ENCODE measurements at regions not wholly inside any gene's neighbourhood (a gene's known extent, or its start where the extent isn't known, plus 50 kb on each side); places are given as distances from the start of the nearest gene placed in this dataset.

- no peak for DNase-seq (ENCODE audit: low spot score)
Observed at GRCh38 chr16:35510701-35511100, 2051.3 kb downstream of the TP53TG3F start.

- DNase-seq (ENCODE audit: low spot score): no peak
Observed at GRCh38 chr16:35516551-35516950, 2057.1 kb downstream of the TP53TG3F start.

GRCh38 chr16:35516971-35517370 lies 2057.6 kb downstream of the TP53TG3F start:
- DNase-seq (ENCODE audit: low spot score): no peak

- no peak for DNase-seq (ENCODE audit: low spot score)
Observed at GRCh38 chr16:35523991-35524390, 2064.6 kb downstream of the TP53TG3F start.

GRCh38 chr16:35525979-35526590 lies 2066.7 kb downstream of the TP53TG3F start:
- DNase-seq (ENCODE audit: low spot score): no peak

- DNase-seq (ENCODE audit: low spot score): no peak
Observed at GRCh38 chr16:35532576-35532975, 2073.2 kb downstream of the TP53TG3F start.

- DNase-seq (ENCODE audit: low spot score): no peak
Observed at GRCh38 chr16:35533683-35534082, 2074.3 kb downstream of the TP53TG3F start.

GRCh38 chr16:35543486-35543885 lies 2084.1 kb downstream of the TP53TG3F start:
- no peak for DNase-seq (ENCODE audit: low spot score)

GRCh38 chr16:35552763-35553162 lies 2093.4 kb downstream of the TP53TG3F start:
- no peak for DNase-seq (ENCODE audit: low spot score)

GRCh38 chr16:35557731-35558130 lies 2098.3 kb downstream of the TP53TG3F start:
- DNase-seq (ENCODE audit: low spot score): no peak

- no peak for DNase-seq (ENCODE audit: low spot score)
Observed at GRCh38 chr16:35559911-35560636, 2100.7 kb downstream of the TP53TG3F start.

GRCh38 chr16:35560637-35560984 lies 2101.2 kb downstream of the TP53TG3F start:
- no peak for DNase-seq (ENCODE audit: low spot score)

- DNase-seq (ENCODE audit: low spot score): no peak
Observed at GRCh38 chr16:35561346-35561745, 2101.9 kb downstream of the TP53TG3F start.

- no peak for DNase-seq (ENCODE audit: low spot score)
Observed at GRCh38 chr16:35562471-35562870, 2103.1 kb downstream of the TP53TG3F start.

- DNase-seq (ENCODE audit: low spot score): no peak
Observed at GRCh38 chr16:35562919-35563318, 2103.5 kb downstream of the TP53TG3F start.

GRCh38 chr16:35564148-35564547 lies 2104.7 kb downstream of the TP53TG3F start:
- DNase-seq (ENCODE audit: low spot score): no peak

- no peak for DNase-seq (ENCODE audit: low spot score)
Observed at GRCh38 chr16:35564889-35565288, 2105.5 kb downstream of the TP53TG3F start.

GRCh38 chr16:35565626-35566025 lies 2106.2 kb downstream of the TP53TG3F start:
- no peak for DNase-seq (ENCODE audit: low spot score)

- DNase-seq (ENCODE audit: low spot score): no peak
Observed at GRCh38 chr16:35569413-35569812, 2110.0 kb downstream of the TP53TG3F start.

GRCh38 chr16:35570946-35571345 lies 2111.5 kb downstream of the TP53TG3F start:
- no peak for DNase-seq (ENCODE audit: low spot score)

- no peak for DNase-seq (ENCODE audit: low spot score)
Observed at GRCh38 chr16:35572186-35572585, 2112.8 kb downstream of the TP53TG3F start.

GRCh38 chr16:35573407-35573806 lies 2114.0 kb downstream of the TP53TG3F start:
- DNase-seq (ENCODE audit: low spot score): no peak

- no peak for DNase-seq (ENCODE audit: low spot score)
Observed at GRCh38 chr16:35574011-35574410, 2114.6 kb downstream of the TP53TG3F start.
